ENCODE measurements at regions not wholly inside any gene's neighbourhood (a gene's known extent, or its start where the extent isn't known, plus 50 kb on each side); places are given as distances from the start of the nearest gene placed in this dataset.
A peak's percentile ranks its signal among the peaks of the same experiment; 100 is the strongest.

DNA sequence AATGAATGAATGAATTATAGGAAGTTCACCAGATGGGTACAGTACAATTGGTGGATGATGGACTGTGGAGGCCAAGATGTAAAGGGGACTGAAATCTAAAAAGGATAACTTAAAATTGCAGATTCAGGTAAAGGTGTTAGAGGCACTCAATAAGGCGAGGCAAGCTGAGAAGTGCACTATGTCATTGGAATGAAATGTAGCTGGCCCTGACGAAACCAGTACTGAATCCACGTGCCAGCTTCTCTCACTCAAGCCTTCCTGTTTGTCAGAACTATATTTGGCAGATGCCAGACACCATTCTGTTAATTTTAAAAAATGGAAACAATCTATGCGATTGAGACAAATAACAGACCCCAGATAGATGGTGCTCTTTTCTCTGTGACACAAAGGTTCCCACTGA is 1039.1 kb upstream of the TENM3 start:
- no peak overlapping the region for H3K4me3 ChIP-seq (ENCODE audit: low read depth, low read length)
- H3K23ac ChIP-seq (ENCODE audit: low read length), result no peak overlapping the region
- H3K9me3 ChIP-seq (ENCODE audit: insufficient read depth, low read depth, low read length), result no peaks in the 10 kb centered on the region
- H3K36me3 ChIP-seq (ENCODE audit: control insufficient read depth in 1 of 2, insufficient read depth in 2 of 2, low read length in 2 of 2), result no peaks in the 10 kb centered on the region
- no peak overlapping the region for H2AK5ac ChIP-seq (ENCODE audit: low read length)
- no peak overlapping the region for H2BK5ac ChIP-seq (ENCODE audit: low read depth, low read length, poor library complexity)
- H3K18ac ChIP-seq (ENCODE audit: low read length), result no peak overlapping the region
- H3K79me1 ChIP-seq (ENCODE audit: low read length), result no peaks in the 10 kb centered on the region
- H4K12ac ChIP-seq (ENCODE audit: low read depth, low read length), result no peak overlapping the region
- H3K14ac ChIP-seq (ENCODE audit: low read length), result no peak overlapping the region
- H4K91ac ChIP-seq (ENCODE audit: low read depth, low read length), result no peak overlapping the region
- DNase-seq, result peak; percentile 6 to 51
- no peak overlapping the region for H4K8ac ChIP-seq (ENCODE audit: low read depth, low read length)
- H3K9ac ChIP-seq (ENCODE audit: low read length), result no peak overlapping the region
- H3K4me1 ChIP-seq (ENCODE audit: control insufficient read depth in 1 of 2, insufficient read depth in 2 of 2, low read length in 2 of 2), result no peaks in the 10 kb centered on the region
- H2BK120ac ChIP-seq (ENCODE audit: insufficient read depth, low read length, poor library complexity), result no peak overlapping the region
- H3K4me2 ChIP-seq (ENCODE audit: low read length), result no peak overlapping the region
- no peak overlapping the region for H2BK12ac ChIP-seq (ENCODE audit: low read length)
- WGBS (ENCODE audit: extremely low coverage, insufficient coverage, insufficient read length), result no CpG with 5 or more reads among the region's 4 CpGs
- H2AFZ ChIP-seq (ENCODE audit: insufficient read depth, low read length, poor library complexity), result no peak overlapping the region
- no peak overlapping the region for H3K27ac ChIP-seq (ENCODE audit: low read depth, low read length)
- H3K4ac ChIP-seq (ENCODE audit: low read depth, low read length), result no peak overlapping the region
- no peaks in the 10 kb centered on the region for H3K79me2 ChIP-seq (ENCODE audit: control insufficient read depth, insufficient read depth, low read length, poor library complexity)
- no peaks in the 10 kb centered on the region for H3K27me3 ChIP-seq (ENCODE audit: insufficient read depth, low read length)

DNA sequence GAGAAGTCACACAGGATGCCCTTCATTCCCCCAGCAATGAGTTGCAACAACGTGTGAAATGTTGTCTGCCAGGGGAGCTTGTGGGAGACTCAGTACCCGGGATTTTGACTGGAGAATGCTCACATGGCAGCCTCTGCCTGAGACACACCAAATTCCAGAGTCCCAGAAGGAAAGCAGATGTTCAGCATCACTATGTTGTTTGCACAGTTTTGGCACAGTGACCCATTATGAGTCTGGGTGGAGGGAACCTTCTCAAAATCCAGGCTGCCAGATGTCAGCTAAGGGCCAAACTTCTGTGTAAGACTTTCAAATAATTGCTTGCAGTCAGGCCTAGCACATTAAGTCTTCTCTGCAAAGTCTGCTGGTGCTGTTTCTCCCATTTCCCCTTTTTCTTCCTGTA is 1029.7 kb upstream of the TENM3 start:
- no CpG with 5 or more reads among the region's 2 CpGs for WGBS (ENCODE audit: extremely low coverage, insufficient coverage, insufficient read length)

DNA sequence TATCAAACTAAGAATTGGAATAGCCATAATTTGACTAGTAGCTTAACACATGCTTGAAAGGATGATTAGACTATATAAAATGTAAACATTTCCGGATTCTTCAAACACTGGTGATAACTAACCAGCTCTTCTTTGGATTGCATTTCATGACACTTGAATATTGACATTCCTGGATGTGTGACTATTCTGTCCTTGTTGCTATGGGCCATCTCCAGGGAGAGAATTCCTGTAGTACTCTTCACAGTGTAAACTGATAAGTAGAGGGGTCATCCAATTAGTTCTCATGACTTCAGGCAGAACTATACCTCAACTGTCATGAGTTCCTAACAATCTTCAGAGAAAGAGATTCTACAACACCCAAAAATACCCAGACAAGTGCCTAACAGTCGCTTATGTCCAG is 1026.7 kb upstream of the TENM3 start:
- Histone ChIP-seq H3K14ac (ENCODE audit: low read length) (no peak overlapping the region), H3K9ac (ENCODE audit: low read length) (no peak overlapping the region), H2BK12ac (ENCODE audit: low read length) (no peak overlapping the region), H3K9me3 (ENCODE audit: insufficient read depth, low read depth, low read length) (no peaks in the 10 kb centered on the region), H3K23ac (ENCODE audit: low read length) (no peak overlapping the region), H3K4me3 (ENCODE audit: low read depth, low read length) (no peak overlapping the region), H3K4me2 (ENCODE audit: low read length) (no peak overlapping the region), H2BK120ac (ENCODE audit: insufficient read depth, low read length, poor library complexity) (no peak overlapping the region), H4K8ac (ENCODE audit: low read depth, low read length) (no peak overlapping the region), H4K91ac (ENCODE audit: low read depth, low read length) (no peak overlapping the region), H3K18ac (ENCODE audit: low read length) (no peak overlapping the region), H3K79me1 (ENCODE audit: low read length) (no peaks in the 10 kb centered on the region), H4K12ac (ENCODE audit: low read depth, low read length) (no peak overlapping the region), H2AFZ (ENCODE audit: insufficient read depth, low read length, poor library complexity) (no peak overlapping the region), H3K79me2 (ENCODE audit: control insufficient read depth, insufficient read depth, low read length, poor library complexity) (no peaks in the 10 kb centered on the region), H3K36me3 (ENCODE audit: control insufficient read depth in 1 of 2, insufficient read depth in 2 of 2, low read length in 2 of 2) (no peaks in the 10 kb centered on the region), H3K4me1 (ENCODE audit: control insufficient read depth in 1 of 2, insufficient read depth in 2 of 2, low read length in 2 of 2) (no peaks in the 10 kb centered on the region), H3K27me3 (ENCODE audit: insufficient read depth, low read length) (no peaks in the 10 kb centered on the region), H2AK5ac (ENCODE audit: low read length) (no peak overlapping the region), H3K27ac (ENCODE audit: low read depth, low read length) (no peak overlapping the region), H2BK5ac (ENCODE audit: low read depth, low read length, poor library complexity) (no peak overlapping the region), H3K4ac (ENCODE audit: low read depth, low read length) (no peak overlapping the region)
- WGBS (ENCODE audit: extremely low coverage, insufficient coverage, insufficient read length), result no CpG with 5 or more reads among the region's 2 CpGs
- peak in 1 of 2 donors; percentile 13 for DNase-seq

More for the DNA sequence above, 1029.7 kb upstream of the TENM3 start:
- Histone ChIP-seq H4K91ac (ENCODE audit: low read depth, low read length) (no peak overlapping the region), H2AFZ (ENCODE audit: insufficient read depth, low read length, poor library complexity) (no peak overlapping the region), H3K4me2 (ENCODE audit: low read length) (no peak overlapping the region), H3K36me3 (ENCODE audit: control insufficient read depth in 1 of 2, insufficient read depth in 2 of 2, low read length in 2 of 2) (no peaks in the 10 kb centered on the region), H3K9ac (ENCODE audit: low read length) (no peak overlapping the region), H3K14ac (ENCODE audit: low read length) (no peak overlapping the region), H4K12ac (ENCODE audit: low read depth, low read length) (no peak overlapping the region), H3K27me3 (ENCODE audit: insufficient read depth, low read length) (no peaks in the 10 kb centered on the region), H3K4me3 (ENCODE audit: low read depth, low read length) (no peak overlapping the region), H3K79me1 (ENCODE audit: low read length) (no peaks in the 10 kb centered on the region), H3K27ac (ENCODE audit: low read depth, low read length) (no peak overlapping the region), H3K79me2 (ENCODE audit: control insufficient read depth, insufficient read depth, low read length, poor library complexity) (no peaks in the 10 kb centered on the region), H2BK5ac (ENCODE audit: low read depth, low read length, poor library complexity) (no peak overlapping the region), H3K4me1 (ENCODE audit: control insufficient read depth in 1 of 2, insufficient read depth in 2 of 2, low read length in 2 of 2) (no peaks in the 10 kb centered on the region), H3K4ac (ENCODE audit: low read depth, low read length) (no peak overlapping the region), H4K8ac (ENCODE audit: low read depth, low read length) (no peak overlapping the region), H3K18ac (ENCODE audit: low read length) (no peak overlapping the region), H3K9me3 (ENCODE audit: insufficient read depth, low read depth, low read length) (no peaks in the 10 kb centered on the region), H2BK12ac (ENCODE audit: low read length) (no peak overlapping the region), H2AK5ac (ENCODE audit: low read length) (no peak overlapping the region), H2BK120ac (ENCODE audit: insufficient read depth, low read length, poor library complexity) (no peak overlapping the region), H3K23ac (ENCODE audit: low read length) (no peak overlapping the region)
- DNase-seq, result no peak

DNA sequence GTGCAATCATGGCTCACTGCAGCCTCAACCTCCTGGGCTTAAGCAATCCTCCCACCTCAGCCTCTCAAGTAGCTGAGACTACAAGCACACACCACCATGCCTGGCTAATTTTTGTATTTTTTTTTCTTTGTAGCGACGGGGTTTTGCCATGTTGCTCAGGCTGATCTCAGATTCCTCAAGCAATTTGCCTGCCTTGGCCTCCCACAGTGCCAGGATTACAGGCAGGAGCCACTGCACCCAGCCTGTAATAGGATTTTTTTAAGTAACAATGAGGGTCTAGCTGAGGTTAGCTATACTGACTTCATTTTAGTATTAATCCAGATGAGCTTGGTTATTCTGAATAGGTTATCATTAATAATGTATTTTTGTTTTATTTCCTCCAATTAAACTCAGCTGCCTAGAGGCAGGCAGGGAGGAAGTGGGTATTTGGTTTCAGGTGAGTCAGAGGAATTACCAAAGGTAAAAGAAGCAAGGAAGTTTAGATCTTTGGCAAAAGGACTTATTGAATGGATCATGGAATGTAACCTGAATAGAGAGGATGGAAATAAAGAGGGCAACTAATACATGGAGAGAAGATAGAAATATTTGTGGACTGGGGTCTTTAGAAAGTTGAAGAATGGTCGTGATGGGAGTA is 1023.3 kb upstream of the TENM3 start:
- Histone ChIP-seq H3K27me3 (ENCODE audit: insufficient read depth, low read length) (no peaks in the 10 kb centered on the region), H3K79me2 (ENCODE audit: control insufficient read depth, insufficient read depth, low read length, poor library complexity) (no peaks in the 10 kb centered on the region), H4K91ac (ENCODE audit: low read depth, low read length) (no peak overlapping the region), H3K4ac (ENCODE audit: low read depth, low read length) (no peak overlapping the region), H2BK12ac (ENCODE audit: low read length) (no peak overlapping the region), H3K4me2 (ENCODE audit: low read length) (no peak overlapping the region), H3K36me3 (ENCODE audit: control insufficient read depth in 1 of 2, insufficient read depth in 2 of 2, low read length in 2 of 2) (no peaks in the 10 kb centered on the region), H3K9ac (ENCODE audit: low read length) (no peak overlapping the region), H2AFZ (ENCODE audit: insufficient read depth, low read length, poor library complexity) (no peak overlapping the region), H3K18ac (ENCODE audit: low read length) (no peak overlapping the region), H2AK5ac (ENCODE audit: low read length) (no peak overlapping the region), H4K12ac (ENCODE audit: low read depth, low read length) (no peak overlapping the region), H3K4me3 (ENCODE audit: low read depth, low read length) (no peak overlapping the region), H4K8ac (ENCODE audit: low read depth, low read length) (no peak overlapping the region), H2BK120ac (ENCODE audit: insufficient read depth, low read length, poor library complexity) (no peak overlapping the region), H3K9me3 (ENCODE audit: insufficient read depth, low read depth, low read length) (no peaks in the 10 kb centered on the region), H2BK5ac (ENCODE audit: low read depth, low read length, poor library complexity) (no peak overlapping the region), H3K27ac (ENCODE audit: low read depth, low read length) (no peak overlapping the region), H3K4me1 (ENCODE audit: control insufficient read depth in 1 of 2, insufficient read depth in 2 of 2, low read length in 2 of 2) (no peaks in the 10 kb centered on the region), H3K14ac (ENCODE audit: low read length) (no peak overlapping the region), H3K79me1 (ENCODE audit: low read length) (no peaks in the 10 kb centered on the region), H3K23ac (ENCODE audit: low read length) (no peak overlapping the region)
- 100% methylated on average over 1 of the region's 3 CpGs for WGBS (ENCODE audit: extremely low coverage, insufficient coverage, insufficient read length)
- no peak for DNase-seq
